WERI-Rb-1 (cell line): ENCODE measurements at regions not wholly inside any gene's neighbourhood (a gene's known extent, or its start where the extent isn't known, plus 50 kb on each side); places are given as distances from the start of the nearest gene placed in this dataset.

ENCODE experiments used
- DNase-seq: peaks from one replicate; pipeline ENCODE4 v3.0.0-alpha.2; 2020
- H3K27ac ChIP-seq: fragments of 250-450 bp; sonication (Bioruptor Pico); 2 replicates; pipeline ENCODE4 v1.5.1; 2020; ENCODE audit warnings: mild to moderate bottlenecking, moderate library complexity
- H3K27me3 ChIP-seq: fragments of 250-450 bp; sonication (Bioruptor Pico); 2 replicates; pipeline ENCODE4 v1.5.1; 2021; ENCODE audit warnings: mild to moderate bottlenecking, low read depth, moderate library complexity; ENCODE audit not compliant: insufficient read depth, severe bottlenecking
- H3K36me3 ChIP-seq: fragments of 250-450 bp; sonication (Bioruptor Pico); 2 replicates; pipeline ENCODE4 v1.5.1; 2020; ENCODE audit warnings: mild to moderate bottlenecking, moderate library complexity
- H3K4me3 ChIP-seq: 2 replicates; pipeline ENCODE4 v1.5.1; 2011; ENCODE audit warnings: low read depth, mild to moderate bottlenecking, control low read depth, low read length
- H3K9me3 ChIP-seq: fragments of 250-450 bp; sonication (Bioruptor Pico); 2 replicates; pipeline ENCODE4 v1.5.1; 2021; ENCODE audit warnings: mild to moderate bottlenecking, moderate library complexity; ENCODE audit not compliant: severe bottlenecking
- TF ChIP-seq, protein P1 (sequence below): IDR thresholded peaks from 2 replicates; pipeline ENCODE4 v1.5.1; 2011; ENCODE audit warnings: low read depth, mild to moderate bottlenecking, control low read depth, inconsistent platforms, low read length

DNA sequence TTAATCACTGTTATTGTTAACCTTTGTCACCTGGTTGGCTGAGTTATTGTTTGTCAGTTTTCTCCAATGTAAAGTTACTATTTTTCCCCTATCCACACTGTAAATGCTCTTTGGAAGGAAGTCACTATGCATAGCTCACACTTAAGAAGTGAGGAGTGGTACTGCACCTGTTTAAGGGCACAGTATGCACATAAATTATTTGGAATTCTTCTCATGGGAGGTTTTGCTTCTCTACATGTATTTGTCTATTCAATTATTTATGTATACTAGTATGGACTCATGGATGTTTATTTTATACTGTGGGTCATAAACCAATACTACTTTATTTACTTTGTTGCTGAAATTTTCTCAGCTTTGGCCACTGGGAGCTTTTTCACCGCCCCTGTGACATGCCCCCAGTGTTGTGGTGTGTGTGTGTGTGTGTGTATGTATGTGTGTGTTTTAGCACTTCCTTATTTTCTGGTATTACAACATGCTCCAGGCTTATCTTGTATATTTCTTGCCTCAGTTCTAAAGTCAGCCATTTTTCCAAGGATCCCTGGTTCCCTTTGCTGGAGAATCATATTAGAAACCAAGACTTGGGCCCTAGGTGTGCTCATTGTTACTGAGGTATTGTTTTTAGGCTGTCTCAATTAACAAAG, 290.5 kb downstream of the KBTBD8 start:
- Histone ChIP-seq H3K4me3 (no peak overlapping the region), H3K27ac (no peak overlapping the region), H3K9me3 (no peaks in the 10 kb centered on the region), H3K27me3 (no peaks in the 10 kb centered on the region), H3K36me3 (no peaks in the 10 kb centered on the region)
- no peak for DNase-seq
- TF ChIP-seq, protein P1, sequence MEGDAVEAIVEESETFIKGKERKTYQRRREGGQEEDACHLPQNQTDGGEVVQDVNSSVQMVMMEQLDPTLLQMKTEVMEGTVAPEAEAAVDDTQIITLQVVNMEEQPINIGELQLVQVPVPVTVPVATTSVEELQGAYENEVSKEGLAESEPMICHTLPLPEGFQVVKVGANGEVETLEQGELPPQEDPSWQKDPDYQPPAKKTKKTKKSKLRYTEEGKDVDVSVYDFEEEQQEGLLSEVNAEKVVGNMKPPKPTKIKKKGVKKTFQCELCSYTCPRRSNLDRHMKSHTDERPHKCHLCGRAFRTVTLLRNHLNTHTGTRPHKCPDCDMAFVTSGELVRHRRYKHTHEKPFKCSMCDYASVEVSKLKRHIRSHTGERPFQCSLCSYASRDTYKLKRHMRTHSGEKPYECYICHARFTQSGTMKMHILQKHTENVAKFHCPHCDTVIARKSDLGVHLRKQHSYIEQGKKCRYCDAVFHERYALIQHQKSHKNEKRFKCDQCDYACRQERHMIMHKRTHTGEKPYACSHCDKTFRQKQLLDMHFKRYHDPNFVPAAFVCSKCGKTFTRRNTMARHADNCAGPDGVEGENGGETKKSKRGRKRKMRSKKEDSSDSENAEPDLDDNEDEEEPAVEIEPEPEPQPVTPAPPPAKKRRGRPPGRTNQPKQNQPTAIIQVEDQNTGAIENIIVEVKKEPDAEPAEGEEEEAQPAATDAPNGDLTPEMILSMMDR: no peak

DNA sequence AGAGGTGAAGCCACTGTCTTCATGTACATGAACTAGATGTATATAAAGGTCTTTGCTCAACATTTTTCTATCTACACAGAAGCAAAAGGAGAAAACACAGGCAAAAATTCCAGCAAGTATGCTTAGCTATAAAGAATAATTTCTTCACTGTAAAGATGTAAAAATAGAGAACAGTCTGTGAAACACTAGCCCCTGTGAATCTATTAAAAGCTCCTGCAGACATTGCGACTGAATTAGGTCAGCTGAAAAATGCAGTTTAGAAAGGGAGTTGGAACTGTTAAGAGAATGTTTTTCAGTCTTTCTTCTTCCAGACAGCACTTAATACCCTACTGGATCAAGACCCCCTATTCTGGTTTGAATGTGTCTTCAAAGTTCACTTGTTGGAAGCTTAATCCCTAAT, 291.5 kb downstream of the KBTBD8 start:
- no peak overlapping the region for H3K27ac ChIP-seq
- H3K27me3 ChIP-seq: no peaks in the 10 kb centered on the region
- DNase-seq: no peak
- TF ChIP-seq, protein P1: no peak
- H3K36me3 ChIP-seq: no peaks in the 10 kb centered on the region
- H3K4me3 ChIP-seq: no peak overlapping the region
- no peaks in the 10 kb centered on the region for H3K9me3 ChIP-seq

DNA sequence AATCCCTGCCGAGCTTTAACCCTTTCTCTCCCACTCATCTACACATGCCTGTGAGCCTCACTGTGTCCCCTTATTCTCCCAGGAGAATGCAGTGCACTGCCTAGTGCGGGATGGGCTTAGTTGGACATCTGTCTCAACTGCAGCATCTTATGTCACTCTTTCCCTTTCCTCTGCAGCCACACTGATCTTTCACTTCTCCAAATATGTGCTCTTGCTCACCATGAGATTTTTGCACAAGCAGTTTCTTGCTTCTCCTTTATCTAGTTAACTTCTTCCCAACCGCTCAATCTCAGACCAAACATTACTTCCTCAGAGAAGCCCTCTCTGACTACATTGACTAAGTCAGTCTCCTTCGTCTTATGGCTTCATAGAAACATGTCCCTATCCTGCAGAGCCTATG, 292.3 kb downstream of the KBTBD8 start:
- no peaks in the 10 kb centered on the region for H3K9me3 ChIP-seq
- H3K36me3 ChIP-seq: no peaks in the 10 kb centered on the region
- TF ChIP-seq, protein P1: no peak
- no peaks in the 10 kb centered on the region for H3K27me3 ChIP-seq
- no peak for DNase-seq
- H3K4me3 ChIP-seq: no peak overlapping the region
- no peak overlapping the region for H3K27ac ChIP-seq

DNA sequence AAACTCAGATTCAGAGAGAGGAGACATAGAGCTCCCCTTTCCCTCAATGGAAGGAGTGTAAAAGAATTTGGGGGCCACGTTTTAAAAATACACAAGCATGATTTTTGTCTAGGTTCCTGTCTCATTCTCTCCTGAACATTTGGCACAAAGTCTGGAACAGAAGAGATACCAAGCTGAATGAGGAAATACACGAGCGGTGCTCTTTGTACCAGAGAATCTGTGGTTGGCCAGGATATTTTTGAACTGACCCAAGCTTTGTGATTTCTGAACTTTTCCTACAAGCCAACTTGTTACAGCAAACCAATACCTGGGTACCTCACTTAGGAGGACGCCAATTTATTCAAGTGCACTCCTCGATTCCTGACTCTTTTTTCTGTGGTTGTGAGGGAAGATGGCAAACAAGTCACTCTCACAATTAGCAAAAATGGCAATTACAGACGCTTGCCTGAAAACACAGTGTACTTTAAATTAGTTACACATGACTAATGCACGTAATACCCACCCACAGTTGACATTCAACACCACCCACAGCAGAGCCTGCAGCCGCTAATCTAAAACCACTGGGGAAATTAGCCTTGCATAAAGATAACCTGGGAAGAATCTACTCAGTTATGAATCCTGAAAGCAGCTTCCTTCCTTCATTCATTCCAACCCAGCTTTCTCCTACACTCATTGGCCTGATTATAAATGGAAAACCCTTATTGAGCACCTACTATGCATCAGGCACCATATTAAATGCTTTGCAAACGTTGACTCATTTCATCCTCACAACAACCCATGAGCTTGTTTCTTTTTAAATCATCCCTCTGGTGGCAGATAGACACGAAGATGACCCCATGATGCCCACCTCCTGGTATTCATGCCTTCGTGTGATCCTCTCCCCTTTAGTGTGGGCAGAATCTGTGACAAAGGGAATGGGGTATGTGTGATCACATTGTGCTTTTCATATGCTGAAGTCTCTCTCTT, 293.5 kb downstream of the KBTBD8 start:
- TF ChIP-seq, protein P1: no peak
- H3K36me3 ChIP-seq: no peaks in the 10 kb centered on the region
- DNase-seq: no peak
- no peaks in the 10 kb centered on the region for H3K9me3 ChIP-seq
- H3K27me3 ChIP-seq: no peaks in the 10 kb centered on the region
- H3K27ac ChIP-seq: no peak overlapping the region
- no peak overlapping the region for H3K4me3 ChIP-seq

DNA sequence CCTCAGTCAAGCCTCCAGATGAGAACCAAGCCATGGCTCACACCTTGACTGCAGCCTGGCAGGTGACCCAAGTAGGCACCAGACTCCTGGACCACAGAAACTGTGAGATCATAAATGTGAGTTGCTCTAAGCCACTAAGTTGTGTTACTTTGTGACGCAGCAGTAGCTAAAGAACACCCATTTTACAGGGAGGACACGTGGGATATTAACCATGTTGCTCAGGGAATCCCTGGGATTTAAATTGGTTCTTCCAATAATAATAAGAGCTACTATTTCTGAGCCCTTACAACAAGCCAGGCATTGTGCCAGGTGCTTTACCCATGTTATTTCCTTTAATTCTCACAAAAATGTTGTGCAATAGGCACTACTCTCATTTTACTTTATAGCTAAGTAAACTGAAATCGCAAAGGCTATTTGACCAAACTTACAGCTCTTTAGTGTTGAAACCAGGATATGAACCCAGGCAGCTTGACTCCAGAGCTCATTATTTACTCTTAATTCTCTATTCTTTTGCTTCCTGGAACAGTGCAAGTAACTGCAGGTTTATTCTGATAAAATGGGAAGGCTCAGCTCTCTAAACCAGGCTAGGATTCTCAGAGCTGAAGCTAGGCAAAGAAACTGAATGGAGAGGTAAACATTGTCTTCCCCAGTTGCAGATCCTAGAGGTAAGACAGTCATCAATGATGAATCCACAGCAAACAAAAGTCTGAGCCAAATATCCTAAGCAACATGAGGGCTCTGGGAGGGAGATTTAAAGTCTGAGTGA, 294.4 kb downstream of the KBTBD8 start:
- Histone ChIP-seq H3K9me3 (no peaks in the 10 kb centered on the region), H3K27me3 (no peaks in the 10 kb centered on the region), H3K4me3 (no peak overlapping the region), H3K36me3 (no peaks in the 10 kb centered on the region), H3K27ac (no peak overlapping the region)
- TF ChIP-seq, protein P1: no peak
- DNase-seq: no peak
